Large intestine (tissue), 3 donors: ENCODE measurements at regions not wholly inside any gene's neighbourhood (a gene's known extent, or its start where the extent isn't known, plus 50 kb on each side); places are given as distances from the start of the nearest gene placed in this dataset.
A peak's percentile ranks its signal among the peaks of the same experiment; 100 is the strongest.

Experiments
- DNase-seq, 2 donors: peaks; one replicate each; pipeline versions ENCODE4 v3.0.0 to v3.0.0-alpha.2; 2013
- H3K27ac ChIP-seq: one replicate; pipeline ENCODE4 v1.5.1; 2013; ENCODE audit warnings: low read length
- H3K27me3 ChIP-seq: 2 replicates; pipeline ENCODE4 v1.6.1; 2013; ENCODE audit warnings: low read length; ENCODE audit not compliant: control insufficient read depth, insufficient read depth
- H3K36me3 ChIP-seq: 2 replicates; pipeline ENCODE4 v1.6.1; 2013; ENCODE audit warnings: low read length; ENCODE audit not compliant: control insufficient read depth, insufficient read depth
- H3K4me1 ChIP-seq: one replicate; pipeline ENCODE4 v1.6.1; 2013; ENCODE audit warnings: low read length; ENCODE audit not compliant: control insufficient read depth, insufficient read depth
- H3K4me3 ChIP-seq: one replicate; pipeline ENCODE4 v1.5.1; 2013; ENCODE audit warnings: low read length
- H3K9me3 ChIP-seq: one replicate; pipeline ENCODE4 v1.6.1; 2013; ENCODE audit warnings: mild to moderate bottlenecking, low read depth, low read length, moderate library complexity; ENCODE audit not compliant: control insufficient read depth
- WGBS: methylation state at CpG from one replicate; pipeline ENCODE4 v1.1.5; 2013; ENCODE audit warnings: low lambda C conversion rate; ENCODE audit not compliant: insufficient coverage; 5-methylcytosine and 5-hydroxymethylcytosine counted together

DNA sequence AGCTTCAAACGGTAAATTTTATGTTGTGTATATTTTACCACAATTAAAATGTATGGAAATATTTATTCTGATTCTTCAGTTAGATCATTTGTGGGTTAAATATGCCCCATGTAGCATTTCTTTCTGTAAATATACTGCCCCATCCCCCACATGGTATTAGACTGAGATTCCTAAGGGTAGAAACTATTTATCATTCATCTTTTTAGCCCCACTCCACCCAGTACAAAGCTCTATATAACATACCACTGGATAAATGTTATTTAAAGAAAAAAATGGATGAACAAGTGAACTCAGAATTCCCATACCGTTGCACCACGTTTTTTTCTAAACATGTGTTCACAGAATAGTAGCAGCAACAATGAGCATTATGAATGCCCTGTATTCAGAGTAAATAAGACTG lies 234.0 kb upstream of the IRF2BP2 start:
- no peaks in the 10 kb centered on the region for H3K27me3 ChIP-seq
- no peaks in the 10 kb centered on the region for H3K4me1 ChIP-seq
- H3K27ac ChIP-seq = no peak overlapping the region
- no peaks in the 10 kb centered on the region for H3K9me3 ChIP-seq
- no peak overlapping the region for H3K4me3 ChIP-seq
- DNase-seq = no peak
- H3K36me3 ChIP-seq = no peaks in the 10 kb centered on the region
- WGBS = 80% methylated on average over 2 of the region's 3 CpGs

DNA sequence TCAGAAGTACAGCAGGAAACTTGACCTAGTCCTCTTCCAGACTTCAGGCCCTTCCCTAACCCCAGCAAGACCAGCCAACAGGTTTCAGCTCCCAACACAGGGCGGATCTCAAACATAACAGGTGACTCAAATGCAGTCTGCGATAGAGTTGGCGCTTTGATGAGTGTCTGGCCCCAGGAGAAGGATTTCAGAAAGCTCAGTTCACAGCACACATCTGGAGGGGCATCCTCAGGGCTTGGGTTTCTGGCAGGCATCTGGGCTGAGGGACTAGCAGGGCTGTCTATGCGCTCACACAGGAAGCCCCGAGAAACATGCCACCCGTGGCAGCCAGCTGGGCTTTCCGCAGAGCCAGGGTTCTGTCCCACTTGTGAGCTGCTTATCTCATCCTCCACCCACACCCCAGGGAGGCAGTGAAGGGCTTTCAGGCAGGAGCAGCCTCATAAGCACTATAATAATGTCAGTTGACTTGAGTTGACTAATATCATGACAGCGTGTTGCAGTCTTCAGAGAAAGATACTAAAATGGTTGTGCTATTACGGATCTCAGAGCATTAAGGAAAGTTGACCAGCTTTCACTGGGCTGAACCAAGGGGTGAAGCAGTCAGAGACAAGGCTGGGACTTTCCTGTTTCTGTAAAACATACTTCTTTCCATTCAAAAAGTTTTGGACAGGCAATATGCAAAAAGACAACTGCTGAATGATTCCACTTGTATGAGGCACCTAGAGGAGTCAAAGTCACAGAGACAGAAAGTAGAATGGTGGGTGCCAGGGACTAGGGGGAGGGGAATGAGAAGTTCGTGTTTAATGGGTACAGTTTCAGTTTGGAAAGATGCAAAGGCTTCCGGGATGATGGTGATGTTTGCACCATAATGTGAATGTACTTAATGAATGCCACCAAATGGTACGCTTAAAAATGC lies 233.0 kb upstream of the IRF2BP2 start:
- Histone ChIP-seq H3K36me3 (no peaks in the 10 kb centered on the region), H3K4me1 (no peaks in the 10 kb centered on the region), H3K27me3 (no peaks in the 10 kb centered on the region), H3K9me3 (no peaks in the 10 kb centered on the region), H3K4me3 (no peak overlapping the region), H3K27ac (no peak overlapping the region)
- no CpG with 5 or more reads among the region's 12 CpGs for WGBS
- no peak for DNase-seq

DNA sequence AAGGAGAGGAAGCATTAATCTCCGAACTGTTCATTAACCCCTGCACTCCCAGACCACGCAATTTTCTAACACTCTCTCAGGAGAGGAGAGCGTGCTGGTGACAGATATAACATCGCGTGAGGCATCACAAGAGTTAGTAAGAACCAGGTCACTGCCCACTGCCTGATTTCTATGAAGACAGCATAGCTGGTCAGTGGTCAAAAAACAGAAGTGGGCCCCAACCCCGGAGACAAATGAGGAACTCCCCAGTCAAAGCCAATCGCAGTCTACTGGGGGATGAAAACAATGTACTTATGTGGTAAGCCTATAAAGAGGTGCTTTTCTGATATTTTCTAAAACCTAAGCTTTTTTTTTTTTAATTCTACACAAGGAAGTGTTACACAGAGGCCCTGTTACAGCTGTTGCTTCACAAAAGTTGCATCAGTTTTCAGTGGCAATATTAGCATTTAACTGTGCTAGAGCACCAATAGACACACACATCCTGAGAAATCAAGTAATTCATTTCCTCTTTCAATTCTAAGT lies 231.8 kb upstream of the IRF2BP2 start:
- Histone ChIP-seq H3K4me1 (no peaks in the 10 kb centered on the region), H3K4me3 (no peak overlapping the region), H3K36me3 (no peaks in the 10 kb centered on the region), H3K27ac (no peak overlapping the region), H3K27me3 (no peaks in the 10 kb centered on the region), H3K9me3 (no peaks in the 10 kb centered on the region)
- DNase-seq = peak in 1 of 2 donors; percentile 22
- no CpG with 5 or more reads among the region's 7 CpGs for WGBS

DNA sequence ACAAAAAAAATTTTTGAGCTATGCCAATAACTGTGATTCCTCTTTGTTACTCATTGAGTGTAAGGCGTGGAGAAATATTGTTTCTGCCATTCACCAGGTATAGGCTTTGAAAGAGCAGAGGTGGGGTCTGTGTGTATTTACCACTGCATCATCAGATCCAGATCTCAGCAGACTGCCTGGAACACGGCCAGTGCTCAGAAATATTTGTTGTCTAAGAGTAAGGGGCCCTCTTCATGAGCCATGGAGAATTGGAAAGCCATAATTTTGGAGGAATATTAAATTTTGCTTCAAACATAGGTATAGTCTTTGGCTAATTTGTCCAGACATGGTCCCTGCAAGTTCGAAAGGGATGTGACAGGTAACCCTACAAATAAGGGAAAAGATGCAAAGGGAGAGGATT lies 231.3 kb upstream of the IRF2BP2 start:
- Histone ChIP-seq H3K4me1 (no peaks in the 10 kb centered on the region), H3K36me3 (no peaks in the 10 kb centered on the region), H3K27me3 (no peaks in the 10 kb centered on the region), H3K4me3 (no peak overlapping the region), H3K27ac (no peak overlapping the region), H3K9me3 (no peaks in the 10 kb centered on the region)
- WGBS = 83% methylated on average over 1 of the region's 3 CpGs
- no peak for DNase-seq

DNA sequence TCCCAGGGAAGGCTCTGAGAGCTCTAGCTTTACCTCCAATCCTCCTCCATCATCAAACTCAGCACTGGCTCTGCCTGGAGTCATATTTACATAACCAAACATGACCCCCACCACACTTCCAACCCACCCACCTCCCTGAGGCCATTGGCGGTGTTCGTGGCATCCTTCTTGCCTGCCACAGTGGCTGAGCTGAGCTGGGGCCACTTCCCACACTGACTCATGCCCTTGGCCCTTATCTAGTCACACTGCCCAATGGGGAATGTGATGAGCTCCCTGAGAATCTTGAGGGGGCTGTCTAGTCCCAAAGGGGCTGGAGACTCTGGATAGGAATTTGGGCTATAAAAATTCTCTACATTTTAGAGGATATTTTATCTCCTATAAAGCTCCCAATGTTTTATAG lies 230.9 kb upstream of the IRF2BP2 start:
- Histone ChIP-seq H3K4me3 (no peak overlapping the region), H3K4me1 (no peaks in the 10 kb centered on the region), H3K36me3 (no peaks in the 10 kb centered on the region), H3K27me3 (no peaks in the 10 kb centered on the region), H3K27ac (no peak overlapping the region), H3K9me3 (no peaks in the 10 kb centered on the region)
- no CpG with 5 or more reads among the region's 2 CpGs for WGBS
- no peak for DNase-seq

DNA sequence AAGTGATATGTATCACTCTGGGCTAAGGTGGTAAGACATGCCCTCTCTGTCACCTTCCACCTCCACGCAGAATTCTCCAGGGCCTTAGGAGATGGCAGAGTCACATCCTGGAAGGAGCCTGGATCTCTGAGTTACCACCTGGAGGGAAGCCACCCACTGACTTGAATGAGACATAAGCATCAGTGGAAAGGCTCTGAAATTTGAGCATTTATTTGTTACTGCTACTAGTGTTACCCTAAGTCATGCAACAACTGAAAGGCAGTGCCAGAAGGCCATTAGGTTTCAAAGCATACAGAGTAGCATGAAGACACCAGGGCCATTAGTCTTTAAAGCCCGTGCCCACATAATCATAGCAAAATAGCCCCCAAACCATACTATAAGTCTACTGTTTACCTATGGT lies 230.3 kb upstream of the IRF2BP2 start:
- H3K4me1 ChIP-seq = no peaks in the 10 kb centered on the region
- H3K4me3 ChIP-seq = no peak overlapping the region
- no CpG with 5 or more reads among the region's 2 CpGs for WGBS
- DNase-seq = no peak
- no peaks in the 10 kb centered on the region for H3K9me3 ChIP-seq
- H3K36me3 ChIP-seq = no peaks in the 10 kb centered on the region
- H3K27ac ChIP-seq = no peak overlapping the region
- no peaks in the 10 kb centered on the region for H3K27me3 ChIP-seq

DNA sequence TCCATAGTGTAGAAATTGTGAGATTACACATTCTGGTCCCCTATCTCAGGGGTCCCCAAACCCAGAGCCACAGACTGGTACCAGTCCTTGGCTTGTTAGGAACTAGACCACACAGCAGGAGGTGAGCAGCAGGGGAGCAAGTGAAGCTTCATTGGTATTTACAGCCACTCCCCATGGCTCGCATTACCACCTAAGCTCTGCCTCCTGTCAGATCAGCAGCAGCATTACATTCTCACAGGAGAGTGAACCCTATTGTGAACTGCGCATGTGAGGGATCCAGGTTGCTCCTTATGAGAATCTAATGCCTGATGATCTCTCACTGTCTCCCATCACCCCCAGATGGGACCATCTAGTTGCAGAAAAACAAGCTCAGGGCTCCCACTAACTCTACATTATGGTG lies 229.7 kb upstream of the IRF2BP2 start:
- H3K36me3 ChIP-seq = no peaks in the 10 kb centered on the region
- WGBS = no CpG with 5 or more reads among the region's 2 CpGs
- no peaks in the 10 kb centered on the region for H3K9me3 ChIP-seq
- H3K27me3 ChIP-seq = no peaks in the 10 kb centered on the region
- H3K27ac ChIP-seq = no peak overlapping the region
- no peak overlapping the region for H3K4me3 ChIP-seq
- DNase-seq = no peak
- H3K4me1 ChIP-seq = no peaks in the 10 kb centered on the region

DNA sequence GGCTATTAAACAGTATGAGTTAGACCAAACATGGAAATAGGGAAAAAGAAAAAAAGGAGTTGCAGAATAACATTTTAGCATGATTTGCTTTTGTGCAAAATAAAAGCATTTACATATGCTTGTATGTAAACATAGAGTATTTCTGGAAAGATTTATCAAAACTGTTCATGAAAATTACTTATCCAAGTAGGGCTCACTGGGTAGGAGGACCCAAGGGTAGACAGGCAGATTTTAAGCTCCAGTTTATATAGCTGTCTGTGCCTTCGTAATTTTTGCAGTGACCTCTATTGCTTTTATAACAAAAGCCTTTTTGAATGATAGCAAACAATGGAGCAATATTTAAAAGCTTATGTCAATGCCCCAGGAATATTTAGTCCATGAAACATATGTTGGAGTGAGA lies 228.8 kb upstream of the IRF2BP2 start:
- Histone ChIP-seq H3K36me3 (no peaks in the 10 kb centered on the region), H3K9me3 (no peaks in the 10 kb centered on the region), H3K27me3 (no peaks in the 10 kb centered on the region), H3K4me3 (no peak overlapping the region), H3K27ac (no peak overlapping the region), H3K4me1 (no peaks in the 10 kb centered on the region)
- no peak for DNase-seq
- WGBS = 88% methylated on average over 1 of the region's 1 CpG

DNA sequence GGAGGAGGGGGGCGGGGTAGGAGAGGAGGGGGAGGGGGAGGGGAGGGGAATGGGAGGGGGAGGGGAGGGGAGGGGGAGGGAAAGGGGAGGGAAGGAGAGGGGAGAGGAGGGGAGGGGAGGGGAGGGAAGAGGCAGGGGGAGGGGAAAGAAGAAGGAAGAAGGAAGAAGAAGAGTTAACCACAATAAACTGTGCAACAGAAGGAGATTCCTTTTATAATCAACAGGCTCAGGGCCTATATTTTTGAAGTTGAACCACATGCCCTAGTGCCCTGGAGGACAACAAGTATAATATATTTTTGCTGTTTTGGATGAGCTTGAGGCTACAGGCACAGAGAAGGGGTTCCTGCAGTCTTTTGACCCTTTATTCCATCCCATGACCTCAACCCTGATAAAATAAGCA lies 228.2 kb upstream of the IRF2BP2 start:
- no peak for DNase-seq
- no peaks in the 10 kb centered on the region for H3K4me1 ChIP-seq
- WGBS = no CpG with 5 or more reads among the region's 1 CpG
- H3K4me3 ChIP-seq = no peak overlapping the region
- H3K36me3 ChIP-seq = no peaks in the 10 kb centered on the region
- H3K27me3 ChIP-seq = no peaks in the 10 kb centered on the region
- H3K9me3 ChIP-seq = no peaks in the 10 kb centered on the region
- H3K27ac ChIP-seq = no peak overlapping the region

DNA sequence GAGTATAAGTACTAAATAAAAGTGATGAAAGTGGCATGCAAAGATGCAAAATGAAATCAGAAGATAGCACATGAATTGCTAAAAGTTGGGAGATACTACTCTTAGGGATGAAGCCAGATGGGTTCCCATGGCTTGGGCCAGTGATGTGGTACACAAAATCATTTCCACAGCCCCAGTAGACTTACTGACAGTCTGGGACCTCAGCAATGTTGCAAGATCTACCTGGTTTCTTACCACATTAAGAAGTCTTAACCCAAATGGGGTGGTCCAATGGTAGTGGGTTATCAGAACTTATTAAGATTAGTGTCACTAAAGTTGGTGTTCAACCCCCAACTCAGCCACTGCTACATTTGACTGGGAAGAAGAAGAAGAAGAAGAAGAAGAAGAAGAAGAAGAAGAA lies 227.7 kb upstream of the IRF2BP2 start:
- DNase-seq = no peak
- Histone ChIP-seq H3K36me3 (no peaks in the 10 kb centered on the region), H3K4me1 (no peaks in the 10 kb centered on the region), H3K27me3 (no peaks in the 10 kb centered on the region), H3K27ac (no peak overlapping the region), H3K9me3 (no peaks in the 10 kb centered on the region), H3K4me3 (no peak overlapping the region)
